ENCODE measurements at regions not wholly inside any gene's neighbourhood (a gene's known extent, or its start where the extent isn't known, plus 50 kb on each side); places are given as distances from the start of the nearest gene placed in this dataset.
"Not testable (repeated sequence)": the region's sequence is repeated elsewhere in the genome, so short reads cannot be mapped to it uniquely, and the experiment has no call there.

GRCh38 chr12:131456301-131457027 lies 254.4 kb upstream of the SFSWAP start:
- H3K4me3 ChIP-seq (ENCODE audit: low read length), result no peak overlapping the region

GRCh38 chr12:131457028-131457310 lies 253.9 kb upstream of the SFSWAP start:
- H3K27me3 ChIP-seq (ENCODE audit: insufficient read depth, low read length), result no peaks in the 10 kb centered on the region
- no peaks in the 10 kb centered on the region for H3K9me3 ChIP-seq (ENCODE audit: low read depth, low read length)
- no peaks in the 10 kb centered on the region for H3K4me1 ChIP-seq (ENCODE audit: insufficient read depth, low read length)
- H3K4me3 ChIP-seq (ENCODE audit: low read length), result no peak overlapping the region

More at GRCh38 chr12:131456301-131457027, 254.4 kb upstream of the SFSWAP start:
- Histone ChIP-seq H3K27me3 (ENCODE audit: insufficient read depth, low read length) (no peaks in the 10 kb centered on the region), H3K4me1 (ENCODE audit: insufficient read depth, low read length) (no peaks in the 10 kb centered on the region), H3K9me3 (ENCODE audit: low read depth, low read length) (no peaks in the 10 kb centered on the region)

- no peaks in the 10 kb centered on the region for H3K9me3 ChIP-seq (ENCODE audit: low read depth, low read length)
- no peaks in the 10 kb centered on the region for H3K4me1 ChIP-seq (ENCODE audit: insufficient read depth, low read length)
- H3K27me3 ChIP-seq (ENCODE audit: insufficient read depth, low read length), result no peaks in the 10 kb centered on the region
- no peak overlapping the region for H3K4me3 ChIP-seq (ENCODE audit: low read length)
Observed at GRCh38 chr12:131457331-131458047, 253.4 kb upstream of the SFSWAP start.

DNA sequence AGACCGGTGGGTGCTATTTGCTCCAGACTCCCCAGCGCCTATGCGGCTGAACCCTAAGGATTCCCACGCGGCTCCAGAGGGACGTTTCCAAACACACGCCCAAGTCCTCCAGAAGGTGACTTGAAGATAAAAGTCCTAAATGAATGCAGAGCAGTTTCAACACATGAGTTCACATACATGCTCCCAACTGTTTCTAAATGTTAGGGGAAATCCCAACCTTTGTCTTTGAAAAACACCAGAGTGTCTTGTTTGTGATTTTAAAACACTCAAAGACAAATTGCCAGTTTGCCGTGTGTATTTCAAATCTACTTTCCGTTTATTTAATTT lies 252.9 kb upstream of the SFSWAP start:
- Histone ChIP-seq H3K4me3 (ENCODE audit: low read length) (no peak overlapping the region), H3K27me3 (ENCODE audit: insufficient read depth, low read length) (no peaks in the 10 kb centered on the region), H3K9me3 (ENCODE audit: low read depth, low read length) (no peaks in the 10 kb centered on the region), H3K4me1 (ENCODE audit: insufficient read depth, low read length) (no peaks in the 10 kb centered on the region)

DNA sequence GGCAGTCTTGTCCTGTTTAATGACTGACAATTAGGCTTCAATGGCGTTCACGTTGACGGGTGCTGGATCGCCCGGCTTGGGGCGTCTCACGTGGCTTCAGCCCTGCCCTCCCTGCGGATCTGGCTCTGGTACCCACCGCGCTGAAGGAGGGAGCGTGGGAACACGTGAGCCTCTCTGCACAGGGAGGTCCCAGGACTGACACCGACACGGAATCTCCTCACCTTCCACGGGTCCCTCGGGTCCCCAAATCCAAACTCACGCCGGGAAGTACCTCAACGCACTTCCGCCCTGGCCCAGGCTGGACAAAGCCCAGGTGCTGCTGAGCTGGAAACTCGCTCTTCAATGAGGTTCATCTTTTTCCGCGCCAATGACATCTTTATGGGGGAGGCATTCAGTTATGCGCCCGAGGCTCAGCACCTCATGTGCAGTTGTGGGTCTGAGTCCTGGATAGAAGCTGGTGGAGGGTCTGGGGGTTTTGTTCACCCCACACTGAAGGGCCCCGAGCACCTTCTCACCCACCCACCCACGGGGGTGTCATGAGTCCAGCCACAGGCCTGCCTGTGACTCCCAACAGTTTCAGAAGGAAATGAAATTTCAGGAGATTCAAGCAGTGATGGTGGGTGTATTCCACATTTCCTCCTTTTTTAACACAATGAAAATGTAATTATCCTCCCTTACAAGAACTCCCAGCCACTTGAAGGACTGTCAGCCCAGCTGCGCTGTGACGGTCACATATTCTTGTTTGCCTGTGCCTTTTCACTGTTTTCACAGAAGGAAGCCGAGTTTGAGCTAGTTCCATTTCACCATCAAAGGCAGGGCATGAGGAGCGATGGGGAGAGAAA lies 251.7 kb upstream of the SFSWAP start:
- Histone ChIP-seq H3K27me3 (ENCODE audit: insufficient read depth, low read length) (no peaks in the 10 kb centered on the region), H3K4me1 (ENCODE audit: insufficient read depth, low read length) (no peaks in the 10 kb centered on the region), H3K9me3 (ENCODE audit: low read depth, low read length) (no peaks in the 10 kb centered on the region), H3K4me3 (ENCODE audit: low read length) (no peak overlapping the region)

GRCh38 chr12:131459773-131460365 lies 251.0 kb upstream of the SFSWAP start:
- no peaks in the 10 kb centered on the region for H3K4me1 ChIP-seq (ENCODE audit: insufficient read depth, low read length)
- no peak overlapping the region for H3K4me3 ChIP-seq (ENCODE audit: low read length)
- no peaks in the 10 kb centered on the region for H3K27me3 ChIP-seq (ENCODE audit: insufficient read depth, low read length)
- H3K9me3 ChIP-seq (ENCODE audit: low read depth, low read length), result no peaks in the 10 kb centered on the region

GRCh38 chr12:131460520-131460919 lies 250.4 kb upstream of the SFSWAP start:
- H3K27me3 ChIP-seq (ENCODE audit: insufficient read depth, low read length), result no peaks in the 10 kb centered on the region
- no peaks in the 10 kb centered on the region for H3K4me1 ChIP-seq (ENCODE audit: insufficient read depth, low read length)

DNA sequence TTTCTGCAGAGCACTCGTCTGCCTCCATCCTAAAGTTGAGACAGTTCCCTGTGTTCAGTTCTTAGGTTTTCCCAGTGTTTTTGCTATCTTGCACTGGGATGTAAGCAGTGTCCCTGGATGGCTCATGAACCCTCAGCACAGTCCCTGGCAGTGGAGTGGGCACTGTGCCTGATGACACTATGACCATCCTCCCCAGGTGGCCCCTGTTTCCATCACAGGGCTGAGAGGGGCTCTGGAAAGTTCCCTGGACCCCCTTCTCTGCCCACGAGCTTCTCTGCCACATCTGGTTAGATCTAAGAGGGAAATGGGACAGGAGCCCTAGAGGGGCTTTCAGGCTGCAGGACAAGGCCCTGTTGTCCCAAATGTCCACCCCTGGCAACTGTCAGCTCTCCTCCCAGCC lies 249.8 kb upstream of the SFSWAP start:
- no peaks in the 10 kb centered on the region for H3K27me3 ChIP-seq (ENCODE audit: insufficient read depth, low read length)
- H3K9me3 ChIP-seq (ENCODE audit: low read depth, low read length), result no peaks in the 10 kb centered on the region
- H3K4me1 ChIP-seq (ENCODE audit: insufficient read depth, low read length), result no peaks in the 10 kb centered on the region

More at GRCh38 chr12:131460520-131460919, 250.4 kb upstream of the SFSWAP start:
- no peak overlapping the region for H3K4me3 ChIP-seq (ENCODE audit: low read length)
- no peaks in the 10 kb centered on the region for H3K9me3 ChIP-seq (ENCODE audit: low read depth, low read length)

GRCh38 chr12:131463174-131463573 lies 247.7 kb upstream of the SFSWAP start:
- Histone ChIP-seq H3K27me3 (ENCODE audit: insufficient read depth, low read length) (no peaks in the 10 kb centered on the region), H3K4me1 (ENCODE audit: insufficient read depth, low read length) (no peaks in the 10 kb centered on the region), H3K4me3 (ENCODE audit: low read length) (no peak overlapping the region), H3K9me3 (ENCODE audit: low read depth, low read length) (no peaks in the 10 kb centered on the region)

More for the DNA sequence above, 249.8 kb upstream of the SFSWAP start:
- no peak overlapping the region for H3K4me3 ChIP-seq (ENCODE audit: low read length)

DNA sequence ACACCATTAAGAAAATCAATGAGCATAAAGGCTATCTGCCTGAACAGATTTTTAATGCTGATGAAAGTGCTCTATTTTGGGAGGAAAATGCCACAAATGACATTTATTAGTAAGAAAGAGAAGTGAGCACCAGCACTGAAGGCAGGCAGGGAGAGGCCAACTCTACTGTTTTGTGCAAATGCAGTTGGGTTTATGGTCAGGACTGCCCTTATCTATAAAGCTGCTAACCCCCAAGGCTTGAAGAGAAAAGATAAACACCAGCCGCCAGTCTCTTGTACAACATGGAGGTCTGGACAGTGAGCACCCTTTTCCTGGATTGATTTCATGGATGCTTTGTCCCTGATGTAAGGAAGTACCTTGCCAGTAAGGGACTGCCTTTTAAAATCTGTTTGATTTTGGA lies 246.8 kb upstream of the SFSWAP start:
- Histone ChIP-seq H3K4me3 (ENCODE audit: low read length) (no peak overlapping the region), H3K9me3 (ENCODE audit: low read depth, low read length) (no peaks in the 10 kb centered on the region), H3K27me3 (ENCODE audit: insufficient read depth, low read length) (no peaks in the 10 kb centered on the region), H3K4me1 (ENCODE audit: insufficient read depth, low read length) (no peaks in the 10 kb centered on the region)

- Histone ChIP-seq H3K4me3 (ENCODE audit: low read length) (no peak overlapping the region), H3K4me1 (ENCODE audit: insufficient read depth, low read length) (no peaks in the 10 kb centered on the region), H3K9me3 (ENCODE audit: low read depth, low read length) (no peaks in the 10 kb centered on the region), H3K27me3 (ENCODE audit: insufficient read depth, low read length) (no peaks in the 10 kb centered on the region)
Observed at GRCh38 chr12:131466306-131466705, 244.6 kb upstream of the SFSWAP start.

DNA sequence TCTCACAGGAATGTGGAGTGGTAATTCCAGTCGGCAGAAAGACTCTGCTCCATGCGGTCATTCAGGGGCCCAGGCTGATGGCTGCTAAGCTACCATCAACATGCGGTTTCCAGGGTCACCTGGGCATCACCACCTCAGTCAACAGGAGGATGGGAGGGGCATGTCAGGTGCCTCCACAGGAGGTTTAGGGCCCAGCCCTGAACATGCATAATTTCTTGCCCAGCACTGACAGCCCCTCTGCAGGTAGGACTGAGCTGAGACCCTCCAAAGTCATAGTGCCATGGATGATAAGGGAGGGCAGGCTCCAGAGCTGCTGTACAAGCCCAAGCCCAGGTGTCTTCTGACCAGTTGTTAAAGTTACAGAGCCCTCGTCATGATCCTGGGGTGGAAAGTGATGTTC lies 244.0 kb upstream of the SFSWAP start:
- H3K4me3 ChIP-seq (ENCODE audit: low read length), result no peak overlapping the region
- H3K27me3 ChIP-seq (ENCODE audit: insufficient read depth, low read length), result no peaks in the 10 kb centered on the region
- no peaks in the 10 kb centered on the region for H3K4me1 ChIP-seq (ENCODE audit: insufficient read depth, low read length)
- no peaks in the 10 kb centered on the region for H3K9me3 ChIP-seq (ENCODE audit: low read depth, low read length)

DNA sequence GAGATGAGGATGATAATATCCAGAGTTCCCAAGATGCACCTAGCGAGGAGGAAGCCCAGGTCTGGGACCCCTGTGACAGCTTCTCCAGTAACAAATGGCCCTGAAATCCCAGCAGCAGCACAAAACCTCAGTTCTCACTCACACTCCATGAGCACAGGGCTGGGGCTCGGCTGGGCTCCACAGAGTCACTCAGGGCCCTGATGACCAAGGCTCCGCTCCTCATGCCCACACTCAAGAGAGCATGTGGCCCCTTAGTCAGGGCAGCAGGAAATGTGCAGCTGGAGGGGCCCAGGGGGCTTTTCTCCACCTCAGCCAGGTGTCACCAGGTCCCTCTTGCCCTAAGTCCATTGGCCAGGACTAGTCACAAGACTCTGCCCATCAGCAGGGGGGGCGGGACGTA lies 242.7 kb upstream of the SFSWAP start:
- Histone ChIP-seq H3K4me1 (ENCODE audit: insufficient read depth, low read length) (no peaks in the 10 kb centered on the region), H3K9me3 (ENCODE audit: low read depth, low read length) (no peaks in the 10 kb centered on the region), H3K4me3 (ENCODE audit: low read length) (no peak overlapping the region), H3K27me3 (ENCODE audit: insufficient read depth, low read length) (no peaks in the 10 kb centered on the region)

GRCh38 chr12:131469945-131470344 lies 240.9 kb upstream of the SFSWAP start:
- not testable (repeated sequence) for H3K4me3 ChIP-seq (ENCODE audit: low read length); H3K4me1 ChIP-seq (ENCODE audit: insufficient read depth, low read length); H3K9me3 ChIP-seq (ENCODE audit: low read depth, low read length); H3K27me3 ChIP-seq (ENCODE audit: insufficient read depth, low read length)

DNA sequence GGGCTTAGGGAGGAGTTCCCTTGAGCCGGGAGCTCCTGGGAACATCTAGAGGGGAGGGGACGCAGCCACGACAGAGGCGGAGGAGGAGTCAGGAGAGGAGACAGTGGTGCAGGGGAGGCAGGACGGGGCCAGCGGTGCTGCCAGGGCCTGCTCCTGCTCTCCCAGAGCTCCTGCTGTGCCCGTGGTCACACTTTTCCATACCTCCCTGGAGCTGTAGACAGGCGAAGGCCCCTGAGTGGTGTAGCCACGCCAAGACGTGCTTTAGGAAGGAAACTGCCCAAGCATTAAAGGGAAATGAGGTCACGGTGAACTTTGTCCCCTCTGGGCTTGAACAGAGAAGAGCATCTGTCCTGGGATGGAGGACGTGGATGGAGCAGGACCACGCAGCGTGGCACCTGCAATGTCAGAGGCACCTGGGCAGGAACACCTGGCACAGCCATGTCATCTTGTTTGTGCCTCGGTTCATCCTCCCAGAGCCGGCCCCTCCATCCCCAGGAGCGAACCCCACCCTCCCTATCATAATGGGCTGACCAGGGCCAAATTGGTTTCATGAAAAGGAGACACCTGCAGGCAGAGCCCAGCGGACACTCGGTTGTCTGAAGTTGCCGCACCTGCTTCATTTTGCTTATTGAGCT lies 239.5 kb upstream of the SFSWAP start:
- H3K27me3 ChIP-seq (ENCODE audit: insufficient read depth, low read length), result no peaks in the 10 kb centered on the region
- H3K4me3 ChIP-seq (ENCODE audit: low read length), result no peak overlapping the region
- H3K9me3 ChIP-seq (ENCODE audit: low read depth, low read length), result no peaks in the 10 kb centered on the region
- no peaks in the 10 kb centered on the region for H3K4me1 ChIP-seq (ENCODE audit: insufficient read depth, low read length)

Measured in mononuclear cell (primary cell).